ENCODE measurements at regions not wholly inside any gene's neighbourhood (a gene's known extent, or its start where the extent isn't known, plus 50 kb on each side); places are given as distances from the start of the nearest gene placed in this dataset.

GRCh38 chr12:17062267-17063036 is 456.5 kb upstream of the LMO3 start:
- TF ChIP-seq EP300 (IDR thresholded peaks at IDR 0.05) (no peak), CTCF (IDR thresholded peaks at IDR 0.05) (no peak), POLR2A (IDR thresholded peaks at IDR 0.05) (no peak)
- Histone ChIP-seq H3K27ac (no peak overlapping the region), H3K9me3 (peaks cover 0 to 3% (median 0%) of the 10 kb centered on the region in 4 donors), H3K4me3 (no peak overlapping the region), H3K27me3 (no peaks in the 10 kb centered on the region), H3K4me1 (no peaks in the 10 kb centered on the region), H3K36me3 (no peaks in the 10 kb centered on the region)
- 78% methylated on average over 4 of the region's 4 CpGs for WGBS, 2 donors
- no peak for DNase-seq (ENCODE audit: low spot score in 2 of 2)

- no peak for TF ChIP-seq EP300 (IDR thresholded peaks at IDR 0.05)
- TF ChIP-seq CTCF (IDR thresholded peaks at IDR 0.05), result no peak
- no peak for TF ChIP-seq POLR2A (IDR thresholded peaks at IDR 0.05)
- Histone ChIP-seq H3K27ac (no peak overlapping the region), H3K4me3 (no peak overlapping the region), H3K4me1 (no peaks in the 10 kb centered on the region), H3K36me3 (no peaks in the 10 kb centered on the region), H3K27me3 (no peaks in the 10 kb centered on the region), H3K9me3 (peaks cover 0 to 3% (median 0%) of the 10 kb centered on the region in 4 donors)
- DNase-seq (ENCODE audit: low spot score in 2 of 2), result no peak
- WGBS, 2 donors, result 75% methylated on average over 5 of the region's 5 CpGs
Measured at GRCh38 chr12:17060260-17060659, 454.3 kb upstream of the LMO3 start.

GRCh38 chr12:17056546-17056945 is 450.6 kb upstream of the LMO3 start:
- DNase-seq (ENCODE audit: low spot score in 2 of 2), result no peak
- no peak overlapping the region for H3K4me3 ChIP-seq
- WGBS, 2 donors, result 40 to 41% methylated on average over 2 of the region's 2 CpGs
- no peaks in the 10 kb centered on the region for H3K36me3 ChIP-seq
- no peaks in the 10 kb centered on the region for H3K4me1 ChIP-seq
- H3K27me3 ChIP-seq, result no peaks in the 10 kb centered on the region
- H3K9me3 ChIP-seq, result peaks cover 0 to 3% (median 0%) of the 10 kb centered on the region in 4 donors
- no peak for TF ChIP-seq EP300 (IDR thresholded peaks at IDR 0.05)
- H3K27ac ChIP-seq, result no peak overlapping the region

GRCh38 chr12:17038923-17039322 is 433.0 kb upstream of the LMO3 start:
- H3K36me3 ChIP-seq, result no peaks in the 10 kb centered on the region
- no peaks in the 10 kb centered on the region for H3K9me3 ChIP-seq
- H3K27me3 ChIP-seq, result no peaks in the 10 kb centered on the region
- H3K4me1 ChIP-seq, result no peaks in the 10 kb centered on the region
- TF ChIP-seq POLR2A (IDR thresholded peaks at IDR 0.05) (no peak), CTCF (IDR thresholded peaks at IDR 0.05) (no peak), EP300 (IDR thresholded peaks at IDR 0.05) (no peak)
- DNase-seq (ENCODE audit: low spot score in 2 of 2), result no peak
- no peak overlapping the region for H3K4me3 ChIP-seq
- H3K27ac ChIP-seq, result no peak overlapping the region

- no peak for DNase-seq (ENCODE audit: low spot score in 2 of 2)
- Histone ChIP-seq H3K27me3 (no peaks in the 10 kb centered on the region), H3K4me1 (no peaks in the 10 kb centered on the region), H3K4me3 (no peak overlapping the region), H3K36me3 (no peaks in the 10 kb centered on the region), H3K27ac (no peak overlapping the region), H3K9me3 (no peaks in the 10 kb centered on the region)
- 85 to 87% methylated on average over 5 of the region's 5 CpGs for WGBS, 2 donors
- TF ChIP-seq EP300 (IDR thresholded peaks at IDR 0.05), result no peak
- TF ChIP-seq CTCF (IDR thresholded peaks at IDR 0.05), result no peak
- no peak for TF ChIP-seq POLR2A (IDR thresholded peaks at IDR 0.05)
Measured at GRCh38 chr12:17035372-17035771, 429.4 kb upstream of the LMO3 start.
